GM18870 (cell line): ENCODE measurements at regions not wholly inside any gene's neighbourhood (a gene's known extent, or its start where the extent isn't known, plus 50 kb on each side); places are given as distances from the start of the nearest gene placed in this dataset.

ENCODE experiments used
- ATAC-seq: cut with Tn5 transposase; IDR thresholded peaks from one replicate; pipeline ENCODE4 v1.9.1; 2021; ENCODE audit warnings: moderate library complexity; ENCODE audit not compliant: unreplicated experiment

DNA sequence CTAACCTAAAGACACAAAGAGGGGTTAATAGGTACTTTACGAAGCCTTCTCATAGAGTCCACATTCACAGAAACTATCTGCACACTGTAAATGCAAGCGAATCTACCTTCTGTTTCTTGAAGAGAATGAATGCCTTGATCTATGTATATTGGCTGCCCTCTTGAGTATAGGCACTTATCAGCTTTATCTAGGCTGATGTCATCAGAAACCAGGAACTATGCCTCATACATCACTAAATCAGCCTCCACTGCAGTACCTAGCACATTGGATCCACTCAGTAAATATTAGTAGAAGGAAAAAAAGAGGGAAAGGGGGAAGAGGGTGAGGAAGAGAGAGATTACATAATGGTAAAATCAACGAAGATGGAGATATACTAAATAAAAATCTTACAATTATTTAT lies 477.1 kb downstream of the CAAP1 start:
- no peak for ATAC-seq

DNA sequence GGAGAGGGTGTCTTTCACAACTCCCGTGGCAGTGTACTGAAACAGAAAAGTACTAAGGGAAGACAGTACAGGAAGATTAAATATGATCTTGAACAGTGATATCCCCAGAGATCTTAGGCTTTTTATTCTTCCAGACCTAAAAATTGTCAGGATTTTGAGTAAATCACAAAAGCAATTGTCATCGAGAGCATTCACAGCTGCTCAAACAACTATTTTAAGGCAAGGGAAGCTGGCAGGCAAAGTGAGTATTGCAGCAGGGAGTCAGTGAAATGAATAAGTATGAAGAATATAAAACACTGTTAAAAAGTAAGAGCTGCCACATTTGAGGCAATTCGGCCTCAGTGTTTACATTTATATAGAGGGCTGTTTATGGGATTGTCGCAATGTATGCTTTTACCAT lies 479.0 kb downstream of the CAAP1 start:
- ATAC-seq = no peak

DNA sequence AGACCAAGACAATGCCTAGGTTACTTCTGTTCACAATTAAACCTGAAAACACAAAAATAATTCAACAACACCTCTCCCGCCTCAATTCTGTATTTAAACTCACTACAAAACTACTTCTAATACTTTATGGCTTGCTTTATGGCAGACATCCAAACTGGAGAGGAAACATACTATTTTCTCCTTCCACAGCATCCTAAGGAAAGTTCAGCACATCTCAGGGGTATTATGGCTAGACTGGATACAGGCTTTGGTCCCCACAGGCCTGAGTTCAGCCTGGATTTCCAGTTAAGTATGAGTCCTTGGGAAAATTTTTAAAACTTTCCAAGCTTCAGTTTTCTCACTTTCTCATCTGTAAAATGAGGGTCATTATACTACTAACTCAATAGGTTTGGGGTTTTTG lies 480.2 kb downstream of the CAAP1 start:
- no peak for ATAC-seq

DNA sequence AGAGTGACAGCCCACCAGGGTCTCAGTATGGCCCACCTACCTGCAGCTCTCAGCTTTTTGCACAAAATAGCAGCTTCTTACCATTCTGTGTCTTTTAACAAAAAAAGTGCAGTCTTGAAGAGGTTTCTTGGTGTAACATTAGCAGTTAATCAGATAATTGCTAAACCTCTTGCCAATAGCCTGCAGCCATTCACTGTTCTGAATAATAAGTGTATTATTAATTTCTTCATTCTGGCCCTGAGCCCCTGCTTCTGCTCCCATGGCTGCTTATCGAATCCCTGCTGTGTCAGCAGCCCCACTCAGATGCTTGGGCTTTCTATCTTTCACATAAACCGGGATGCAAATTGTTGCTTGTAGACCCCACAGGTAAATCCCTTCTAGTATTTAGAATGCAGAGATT lies 485.9 kb downstream of the CAAP1 start:
- ATAC-seq = no peak

DNA sequence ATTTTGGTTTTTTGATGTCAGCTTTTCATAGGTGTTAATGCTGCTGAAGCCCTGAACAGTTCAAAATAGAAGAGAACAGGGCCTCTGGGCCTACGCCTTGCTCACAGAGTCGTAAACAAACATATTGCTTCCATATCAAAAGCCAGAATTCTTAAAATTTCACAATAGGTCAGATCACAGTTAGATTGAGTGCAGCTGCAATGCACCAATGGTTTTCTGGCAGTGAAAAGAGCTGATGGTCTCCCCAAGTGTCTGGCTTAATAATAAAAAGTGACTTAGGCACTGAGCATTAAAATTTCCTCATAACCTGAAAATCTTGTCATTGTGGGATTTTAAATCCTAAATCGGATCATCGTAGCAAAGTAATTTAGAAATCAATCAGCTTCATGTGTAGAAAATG lies 493.0 kb downstream of the CAAP1 start:
- no peak for ATAC-seq

DNA sequence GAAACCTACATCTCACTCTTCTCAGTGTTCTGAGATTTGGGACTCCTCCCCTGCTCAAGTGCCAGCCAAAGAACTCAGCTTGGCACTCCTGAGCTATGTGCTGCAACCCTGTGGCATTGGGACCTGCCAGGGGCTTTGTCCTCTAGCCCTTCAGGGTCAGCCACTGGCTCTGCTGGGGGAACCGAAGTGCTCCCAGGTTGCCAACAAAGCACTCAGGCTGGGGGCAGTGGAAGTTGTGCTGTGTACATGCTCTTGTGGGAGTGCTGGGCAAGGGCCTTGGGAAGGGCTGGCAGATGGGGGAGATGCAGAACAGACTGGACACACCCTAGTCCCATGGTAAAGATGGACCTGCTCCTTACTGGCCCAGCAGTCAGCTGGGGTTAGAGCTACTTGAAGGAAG lies 498.6 kb downstream of the CAAP1 start:
- no peak for ATAC-seq

DNA sequence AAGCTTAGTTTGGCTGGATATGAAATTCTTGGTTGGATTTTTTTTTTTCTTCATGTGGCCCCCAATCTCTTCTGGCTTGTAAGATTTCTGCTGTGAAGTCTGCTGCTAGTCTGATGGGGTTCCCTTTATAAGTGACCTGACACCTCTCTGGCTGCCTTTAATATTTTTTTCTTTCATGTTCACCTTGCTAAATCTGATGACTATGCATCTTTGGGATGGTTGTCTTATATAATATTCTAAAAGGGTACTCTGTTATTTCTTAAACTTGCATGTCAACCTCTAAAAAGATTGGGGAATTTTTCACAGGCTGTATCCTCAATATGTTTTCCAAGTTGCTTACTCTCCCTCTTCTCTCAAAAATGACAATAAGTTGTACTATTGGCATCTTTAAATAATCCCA lies 500.0 kb downstream of the CAAP1 start:
- no peak for ATAC-seq

DNA sequence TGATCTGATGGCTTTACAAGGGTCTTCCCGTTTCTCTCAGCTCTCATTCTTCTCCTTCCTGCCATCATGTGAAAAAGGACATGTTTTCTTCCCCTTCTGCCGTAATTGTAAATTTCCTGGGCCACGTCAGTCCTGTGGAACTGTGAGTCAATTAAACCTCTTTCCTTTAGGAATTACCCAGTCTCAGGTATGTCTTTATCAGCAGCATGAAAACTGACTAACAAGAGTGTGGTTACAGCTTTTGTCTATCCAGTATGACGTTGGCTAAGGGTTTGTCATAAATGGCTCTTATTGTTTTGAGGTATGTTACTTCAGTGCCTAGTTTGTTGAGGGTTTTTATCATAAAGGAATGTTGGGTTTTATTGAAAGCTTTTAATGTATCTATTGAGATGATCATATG lies 501.6 kb downstream of the CAAP1 start:
- ATAC-seq = no peak

DNA sequence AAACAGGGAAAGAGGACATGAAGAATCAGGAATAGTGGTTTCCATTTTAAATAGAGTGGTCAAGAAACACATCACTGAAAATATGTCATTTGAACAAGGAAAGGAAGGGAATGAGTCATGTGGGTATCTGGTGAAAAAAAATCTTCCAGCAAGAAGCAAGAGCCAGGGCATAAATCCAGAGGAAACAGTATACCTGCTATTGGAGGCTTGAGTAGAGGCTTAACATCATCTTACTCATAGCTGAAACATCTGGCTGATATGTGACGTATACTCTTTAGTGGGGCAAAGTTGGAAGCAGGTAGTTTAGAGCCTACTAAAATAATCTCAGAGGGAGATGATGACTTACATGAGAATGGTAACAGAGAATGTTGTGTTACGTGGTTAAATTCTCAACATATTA lies 517.2 kb downstream of the CAAP1 start:
- ATAC-seq = no peak

DNA sequence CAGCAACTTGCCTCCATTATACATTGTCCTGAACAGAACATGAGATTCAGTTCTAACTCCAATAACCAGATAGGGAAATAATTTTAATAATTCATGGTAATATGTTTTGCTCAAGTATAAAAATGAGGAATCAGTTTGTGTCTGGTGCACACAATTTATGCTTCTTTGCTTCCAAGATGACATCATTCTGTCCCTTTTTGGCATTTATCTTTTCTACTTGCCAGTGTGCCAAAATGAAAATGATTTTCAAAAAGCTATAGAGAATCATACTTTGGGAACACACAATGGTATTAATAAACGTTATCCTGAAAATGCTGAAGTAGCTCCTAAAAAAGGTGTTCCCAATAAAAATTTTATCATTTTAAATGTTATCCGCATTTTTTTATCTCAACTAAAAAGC lies 519.0 kb downstream of the CAAP1 start:
- no peak for ATAC-seq

DNA sequence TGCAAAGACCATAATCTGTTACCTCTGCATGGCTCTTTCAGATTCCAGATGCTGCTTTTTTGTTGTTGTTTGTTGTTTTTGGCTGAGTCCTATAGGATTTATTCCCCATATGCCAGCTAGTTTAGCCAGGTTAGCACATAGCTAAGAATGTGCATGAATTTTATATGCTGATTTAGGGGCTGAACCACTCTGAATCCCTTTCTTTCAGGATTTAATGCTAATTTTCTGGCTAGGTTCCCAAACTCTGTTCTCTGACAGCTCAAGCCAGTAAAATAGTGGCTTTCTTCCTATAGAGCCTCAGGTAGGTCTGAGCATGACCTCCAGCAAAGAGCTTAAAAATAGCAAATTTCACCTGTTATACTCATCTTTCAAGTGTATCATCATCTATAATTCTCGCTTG lies 521.4 kb downstream of the CAAP1 start:
- ATAC-seq = no peak

DNA sequence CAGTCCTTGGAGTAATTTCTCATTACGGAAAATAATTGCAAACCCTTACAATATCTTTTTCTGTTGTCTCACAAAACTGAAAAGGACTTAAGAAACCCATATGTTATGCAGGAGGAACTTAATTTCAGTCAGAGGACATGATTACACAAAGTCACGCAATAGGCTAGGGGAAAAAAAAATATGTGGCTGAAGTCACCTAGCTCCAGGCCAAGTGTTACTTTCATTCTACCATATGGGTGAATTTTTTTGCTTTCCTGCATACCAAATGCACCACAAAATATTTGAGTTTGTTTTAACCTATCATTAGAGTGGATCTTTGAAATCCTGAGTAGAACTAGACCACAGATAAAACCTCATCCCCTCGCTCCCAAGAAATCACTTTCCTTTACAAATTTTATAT lies 523.5 kb downstream of the CAAP1 start:
- no peak for ATAC-seq

DNA sequence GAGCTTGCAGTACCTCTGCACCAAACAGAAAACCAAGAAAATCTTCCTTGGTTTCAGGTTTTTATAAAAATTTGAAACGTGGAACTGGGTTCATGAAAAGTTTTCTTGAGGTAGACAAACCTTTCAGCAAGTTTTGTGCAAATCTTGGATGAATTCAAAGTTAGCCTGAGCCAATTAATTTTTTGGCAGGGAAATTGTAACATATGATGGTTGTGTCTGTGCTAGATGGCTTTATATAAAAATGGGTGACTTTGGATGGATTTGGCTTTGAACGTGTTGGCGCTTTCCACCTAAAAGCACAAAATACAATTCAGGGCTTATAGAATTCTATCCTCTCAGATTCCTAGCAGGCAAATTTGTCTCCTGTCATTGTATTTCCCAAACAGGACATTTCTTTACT lies 524.4 kb downstream of the CAAP1 start:
- ATAC-seq = no peak

DNA sequence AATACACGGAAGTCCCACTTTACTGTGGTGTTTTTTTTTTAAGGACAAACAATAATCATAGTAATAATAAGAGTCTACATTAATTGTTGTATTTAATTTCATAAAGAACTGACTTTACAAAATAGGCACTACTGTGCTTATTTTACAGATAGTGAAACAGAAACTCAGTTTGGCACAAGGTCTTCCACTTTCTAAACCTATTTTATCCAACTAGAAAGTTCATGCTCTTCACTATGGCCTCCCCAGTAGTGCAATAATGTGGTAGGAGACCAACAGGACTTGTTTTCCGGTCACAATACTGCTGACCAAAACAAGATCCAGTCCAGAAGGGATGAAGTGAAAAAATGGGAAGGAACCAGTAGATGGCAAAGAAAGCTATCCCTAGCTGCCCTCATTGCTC lies 531.6 kb downstream of the CAAP1 start:
- ATAC-seq = no peak

DNA sequence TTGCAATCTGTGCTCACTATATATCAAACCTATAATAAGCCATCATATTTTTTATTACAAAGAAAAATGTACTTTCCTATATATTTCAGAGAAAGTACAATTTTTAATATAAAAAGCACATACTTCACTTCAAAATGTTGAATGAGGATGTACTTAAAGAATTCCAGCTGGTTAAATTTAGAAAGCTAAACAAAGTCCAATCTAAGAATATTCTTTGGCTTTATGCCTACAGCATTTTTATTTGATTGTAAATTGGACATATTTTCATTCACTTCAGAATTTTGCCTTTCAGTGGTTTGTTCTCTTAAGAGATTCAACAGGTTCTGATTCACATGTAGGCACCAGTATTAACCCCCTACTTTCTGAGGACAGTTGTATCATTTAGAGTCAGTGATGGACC lies 533.8 kb downstream of the CAAP1 start:
- ATAC-seq = no peak

DNA sequence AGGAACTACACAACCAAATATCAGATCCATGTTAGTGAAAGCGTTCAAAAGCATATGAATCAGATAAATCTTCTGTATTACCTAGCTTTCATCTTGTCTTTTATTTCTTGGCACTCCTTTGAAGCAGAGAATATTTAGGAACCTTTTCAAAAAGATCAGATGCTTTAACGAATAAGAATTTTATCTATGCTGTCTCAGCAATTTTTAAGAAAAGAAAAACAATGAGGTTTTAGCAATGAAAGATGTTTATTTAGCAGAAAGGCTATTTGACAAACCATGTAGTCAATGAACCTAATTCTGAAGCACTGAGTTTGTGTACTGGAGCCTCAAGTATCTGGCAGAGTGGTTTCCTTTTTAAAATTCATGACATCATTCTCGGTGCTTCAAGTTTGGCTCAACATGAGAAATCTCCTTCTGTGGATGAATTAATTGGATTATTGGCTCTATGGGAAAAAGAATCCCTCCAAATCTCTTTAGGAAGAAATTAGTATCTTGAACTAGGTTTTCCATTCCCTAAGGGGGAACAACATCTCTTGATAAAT lies 534.7 kb downstream of the CAAP1 start:
- no peak for ATAC-seq

DNA sequence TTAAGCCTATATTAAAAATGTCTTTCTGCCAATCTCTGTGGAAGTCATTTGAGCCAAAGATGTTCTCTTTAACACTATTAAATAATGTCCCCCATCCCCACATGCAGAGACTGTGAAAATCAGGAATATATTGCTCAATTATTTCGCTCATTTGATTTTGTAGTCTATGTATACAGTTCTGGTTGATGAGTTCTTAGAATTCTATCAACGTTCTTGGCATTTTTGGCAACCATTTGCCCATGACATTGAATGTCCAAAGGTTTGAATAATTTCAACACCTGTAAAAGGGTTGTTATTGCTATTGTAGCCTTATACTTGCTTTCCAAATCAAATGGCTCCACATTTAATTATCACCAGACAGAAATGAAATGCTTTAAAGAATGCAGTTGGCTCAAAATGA lies 536.1 kb downstream of the CAAP1 start:
- ATAC-seq = no peak

DNA sequence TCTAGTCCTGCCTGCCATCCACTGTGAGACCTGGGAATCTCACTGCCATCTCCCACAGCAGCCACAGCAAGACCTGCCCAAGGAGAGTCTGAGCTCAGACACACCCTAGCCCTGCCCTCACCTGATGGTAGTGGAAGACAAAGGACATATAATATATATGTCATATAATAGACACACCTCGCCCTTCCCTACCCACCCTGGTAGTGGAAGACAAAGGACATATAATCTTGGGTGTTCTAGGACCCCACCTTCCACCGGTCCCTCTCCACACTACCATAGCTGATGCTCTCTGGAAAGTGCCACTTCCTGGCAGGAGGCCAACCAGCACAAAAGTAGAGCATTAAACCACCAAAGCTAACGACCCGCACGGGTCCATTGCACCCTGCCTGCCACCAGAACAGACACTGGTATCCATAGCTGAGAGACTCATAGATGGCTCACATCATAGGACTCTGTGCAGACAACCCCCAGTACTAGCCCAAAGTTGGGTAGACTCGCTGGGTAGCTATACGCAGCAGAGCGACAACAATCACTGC lies 545.6 kb downstream of the CAAP1 start:
- ATAC-seq = no peak

DNA sequence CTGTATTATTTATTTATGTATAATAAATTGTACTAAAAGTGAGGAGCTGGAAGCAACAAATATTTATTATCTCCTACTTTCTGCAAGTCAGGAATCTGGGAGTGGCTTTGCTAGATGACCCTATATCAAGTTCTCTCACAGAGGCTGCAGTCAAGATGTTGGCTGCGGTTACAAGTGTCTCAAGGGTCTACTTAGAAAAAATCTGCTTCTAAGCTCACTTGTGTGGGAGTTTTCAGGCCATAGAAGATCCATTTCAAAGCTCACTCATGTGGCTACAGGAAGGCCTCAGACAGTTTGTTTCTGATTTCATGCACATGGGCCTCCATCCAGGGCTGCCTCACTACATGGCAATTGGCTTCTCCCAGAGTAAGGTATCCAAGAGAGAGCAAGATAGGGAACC lies 551.1 kb downstream of the CAAP1 start:
- ATAC-seq = no peak

DNA sequence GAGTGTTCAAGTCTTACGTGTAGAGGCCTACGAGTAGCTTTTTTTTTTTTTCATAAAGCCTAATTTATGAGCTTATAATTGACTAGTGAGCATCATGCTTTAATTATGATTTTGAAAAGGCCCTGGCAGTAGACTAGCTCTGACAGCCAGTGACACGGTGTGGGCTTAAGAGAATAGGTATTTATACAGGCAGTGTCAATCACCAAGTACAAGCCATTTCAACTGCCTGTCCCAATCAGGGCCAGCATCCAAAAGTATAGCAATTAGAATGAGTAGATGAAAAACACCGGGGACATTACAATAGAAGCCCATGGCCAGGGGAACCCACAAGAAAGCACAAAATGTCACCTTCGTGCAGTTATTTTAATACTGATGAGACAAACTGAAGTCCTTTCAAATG lies 552.8 kb downstream of the CAAP1 start:
- ATAC-seq = no peak

DNA sequence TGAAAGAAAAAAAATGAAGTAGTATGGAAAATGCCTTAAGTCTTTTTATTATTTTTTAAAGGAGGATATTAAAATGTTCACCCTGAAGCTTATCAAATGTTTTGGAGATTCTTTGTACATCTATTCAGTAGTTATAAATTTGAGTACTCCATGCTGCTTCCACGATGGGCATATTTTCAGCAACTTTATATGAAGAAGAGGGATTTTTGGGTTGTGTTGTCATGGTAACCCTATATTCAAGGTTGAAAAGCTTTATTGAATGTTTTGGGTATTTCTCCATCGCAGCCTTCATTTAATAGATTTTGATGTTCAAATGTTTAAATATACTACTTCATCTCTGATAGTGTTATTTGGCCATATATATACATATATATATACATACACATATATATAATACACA lies 557.5 kb downstream of the CAAP1 start:
- no peak for ATAC-seq

DNA sequence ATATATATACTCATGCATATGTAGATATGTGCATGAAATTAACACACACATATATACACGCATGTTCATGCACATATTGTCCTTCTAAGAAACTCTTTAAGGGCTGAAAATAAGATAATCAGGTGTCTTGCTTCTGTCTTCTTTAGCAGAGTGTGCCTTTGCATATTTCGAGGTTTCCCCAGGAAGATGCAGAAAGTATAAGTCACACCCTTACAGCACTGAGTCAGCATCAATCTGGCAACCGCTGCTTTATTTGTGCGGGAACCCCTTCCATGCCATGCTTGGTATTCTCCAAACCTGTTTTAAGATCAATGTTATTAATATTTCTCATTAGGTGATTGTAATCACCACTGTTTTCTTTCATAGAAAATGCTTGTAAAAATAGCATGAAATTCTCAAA lies 557.9 kb downstream of the CAAP1 start:
- ATAC-seq = no peak

DNA sequence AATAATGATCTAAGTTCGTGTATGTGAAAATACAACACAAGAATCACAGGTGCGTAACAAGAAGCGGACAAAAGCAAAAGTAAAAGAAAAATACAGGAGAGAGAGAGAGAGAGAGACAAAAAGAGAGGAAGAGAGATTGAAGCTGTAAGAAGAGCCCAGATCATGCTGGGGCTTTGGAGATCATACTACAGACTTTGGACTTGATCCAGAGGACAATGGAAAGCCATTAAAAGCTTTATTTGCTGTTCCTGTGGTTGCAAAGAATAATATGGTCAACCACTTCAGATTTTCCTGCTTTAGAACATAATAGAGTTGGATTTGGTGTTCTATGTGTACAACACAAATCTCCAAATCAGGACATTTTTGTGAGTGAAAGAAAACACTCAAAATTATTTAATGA lies 561.4 kb downstream of the CAAP1 start:
- no peak for ATAC-seq

DNA sequence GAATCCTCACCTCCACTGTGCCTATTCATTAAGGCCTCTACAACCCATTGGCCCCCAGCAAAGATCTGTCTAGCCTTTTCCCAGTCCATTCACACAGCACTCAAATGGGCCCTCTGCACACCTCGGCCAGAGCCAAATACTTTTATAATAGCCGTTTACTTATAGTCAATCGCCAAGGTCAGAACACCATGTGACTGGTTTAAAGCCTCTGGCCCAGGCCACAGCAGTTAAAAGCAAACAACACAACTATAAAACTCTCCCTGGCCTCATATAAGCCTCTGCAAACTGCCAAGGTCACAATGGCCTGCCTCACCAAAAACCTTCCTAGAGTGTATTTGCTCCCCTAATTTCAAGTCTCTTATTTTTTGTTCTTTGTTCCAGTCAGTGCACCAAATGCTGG lies 562.6 kb downstream of the CAAP1 start:
- ATAC-seq = no peak
